Endothelial cell (in vitro differentiated cells): ENCODE measurements at regions not wholly inside any gene's neighbourhood (a gene's known extent, or its start where the extent isn't known, plus 50 kb on each side); places are given as distances from the start of the nearest gene placed in this dataset.

Experiments
- DNase-seq: peaks from one replicate; pipeline ENCODE4 v3.0.0; 2021; ENCODE audit warnings: low spot score
- H3K27ac Mint-ChIP-seq: one replicate; pipeline ENCODE4 v1.8.0; 2021; ENCODE audit warnings: mixed read lengths, inconsistent platforms; ENCODE audit not compliant: unreplicated experiment
- H3K27me3 Mint-ChIP-seq: one replicate; pipeline ENCODE4 v1.8.0; 2021; ENCODE audit warnings: mild to moderate bottlenecking, moderate library complexity, mixed read lengths, inconsistent platforms; ENCODE audit not compliant: unreplicated experiment
- H3K36me3 Mint-ChIP-seq: one replicate; pipeline ENCODE4 v1.8.0; 2021; ENCODE audit warnings: mild to moderate bottlenecking, low read depth, mixed read lengths, inconsistent platforms; ENCODE audit not compliant: unreplicated experiment
- H3K4me1 Mint-ChIP-seq: one replicate; pipeline ENCODE4 v1.8.0; 2021; ENCODE audit warnings: mild to moderate bottlenecking, mixed read lengths, inconsistent platforms; ENCODE audit not compliant: unreplicated experiment
- H3K4me3 Mint-ChIP-seq: one replicate; pipeline ENCODE4 v1.8.0; 2021; ENCODE audit warnings: mild to moderate bottlenecking, mixed read lengths, inconsistent platforms; ENCODE audit not compliant: unreplicated experiment
- H3K9me3 Mint-ChIP-seq: one replicate; pipeline ENCODE4 v1.8.0; 2021; ENCODE audit warnings: mixed read lengths, inconsistent platforms; ENCODE audit not compliant: unreplicated experiment
- TF ChIP-seq, protein P1 (sequence below): fragments of 200-600 bp; sonication (generic); IDR thresholded peaks from one replicate; pipeline ENCODE4 v1.5.0; 2021; ENCODE audit warnings: antibody characterized with exemption; ENCODE audit not compliant: unreplicated experiment

DNA sequence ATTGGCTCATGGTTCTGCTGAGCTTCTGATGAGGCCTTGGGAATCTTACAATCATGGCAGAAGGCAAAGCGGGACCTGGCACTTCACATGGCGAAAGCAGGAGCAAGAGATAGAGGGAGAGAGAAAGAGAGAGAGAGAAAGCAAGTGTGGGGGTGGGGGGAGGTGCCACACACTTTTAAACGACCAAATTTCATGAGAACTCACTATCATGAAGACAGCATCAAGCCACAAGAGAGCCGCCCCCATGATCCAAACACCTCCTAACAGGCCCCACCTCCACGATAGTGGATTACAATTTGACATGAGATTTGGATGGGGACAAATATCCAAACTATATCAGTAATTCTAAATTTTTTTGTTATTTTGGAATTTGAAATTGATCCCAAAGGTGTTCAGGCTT, 553.9 kb downstream of the PRR16 start:
- Mint-ChIP-seq H3K27ac (no peak overlapping the region), H3K4me3 (no peak overlapping the region), H3K27me3 (no peaks in the 10 kb centered on the region), H3K9me3 (no peaks in the 10 kb centered on the region), H3K36me3 (no peaks in the 10 kb centered on the region), H3K4me1 (no peaks in the 10 kb centered on the region)
- no peak for DNase-seq
- TF ChIP-seq, protein P1, sequence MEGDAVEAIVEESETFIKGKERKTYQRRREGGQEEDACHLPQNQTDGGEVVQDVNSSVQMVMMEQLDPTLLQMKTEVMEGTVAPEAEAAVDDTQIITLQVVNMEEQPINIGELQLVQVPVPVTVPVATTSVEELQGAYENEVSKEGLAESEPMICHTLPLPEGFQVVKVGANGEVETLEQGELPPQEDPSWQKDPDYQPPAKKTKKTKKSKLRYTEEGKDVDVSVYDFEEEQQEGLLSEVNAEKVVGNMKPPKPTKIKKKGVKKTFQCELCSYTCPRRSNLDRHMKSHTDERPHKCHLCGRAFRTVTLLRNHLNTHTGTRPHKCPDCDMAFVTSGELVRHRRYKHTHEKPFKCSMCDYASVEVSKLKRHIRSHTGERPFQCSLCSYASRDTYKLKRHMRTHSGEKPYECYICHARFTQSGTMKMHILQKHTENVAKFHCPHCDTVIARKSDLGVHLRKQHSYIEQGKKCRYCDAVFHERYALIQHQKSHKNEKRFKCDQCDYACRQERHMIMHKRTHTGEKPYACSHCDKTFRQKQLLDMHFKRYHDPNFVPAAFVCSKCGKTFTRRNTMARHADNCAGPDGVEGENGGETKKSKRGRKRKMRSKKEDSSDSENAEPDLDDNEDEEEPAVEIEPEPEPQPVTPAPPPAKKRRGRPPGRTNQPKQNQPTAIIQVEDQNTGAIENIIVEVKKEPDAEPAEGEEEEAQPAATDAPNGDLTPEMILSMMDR = no peak

DNA sequence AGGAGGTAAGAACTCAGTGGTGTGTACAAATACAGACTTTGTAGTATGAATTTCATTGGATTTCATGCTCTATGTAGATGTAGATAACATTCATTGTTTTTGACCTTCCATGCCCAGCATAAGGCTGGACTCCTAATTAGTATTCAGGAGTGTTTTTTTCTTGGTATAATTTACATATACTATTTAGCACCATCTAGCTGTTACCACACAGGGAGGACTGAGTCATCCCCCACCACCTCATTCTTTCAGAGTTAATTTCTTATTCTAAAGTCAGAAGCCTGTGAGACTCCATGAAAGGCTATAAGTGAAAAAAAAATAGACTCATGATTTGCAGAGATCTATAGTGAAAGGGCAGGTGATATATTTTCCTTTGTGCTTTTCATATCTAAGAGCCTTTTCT, 555.0 kb downstream of the PRR16 start:
- TF ChIP-seq, protein P1 = no peak
- Mint-ChIP-seq H3K27me3 (no peaks in the 10 kb centered on the region), H3K9me3 (no peaks in the 10 kb centered on the region), H3K4me3 (no peak overlapping the region), H3K27ac (no peak overlapping the region), H3K4me1 (no peaks in the 10 kb centered on the region), H3K36me3 (no peaks in the 10 kb centered on the region)
- DNase-seq = no peak

DNA sequence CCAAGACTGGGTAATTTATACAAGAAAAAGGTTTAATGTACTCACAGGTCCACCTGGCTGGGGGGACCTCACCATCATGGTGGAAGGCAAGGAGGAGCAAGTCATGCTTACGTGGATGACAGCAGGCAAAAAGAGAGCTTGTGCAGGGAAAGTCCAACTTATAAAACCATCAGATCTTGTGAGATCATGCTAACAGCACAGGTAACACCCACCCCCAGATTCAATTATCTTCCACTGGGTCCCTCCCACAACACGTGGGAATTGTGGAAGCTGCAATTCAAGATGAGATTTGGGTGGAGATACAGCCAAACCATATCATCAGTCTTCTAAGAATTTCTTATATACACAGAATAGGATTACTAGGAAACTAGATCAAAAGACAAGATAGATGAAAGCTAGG, 555.6 kb downstream of the PRR16 start:
- Mint-ChIP-seq H3K4me1 (no peaks in the 10 kb centered on the region), H3K9me3 (no peaks in the 10 kb centered on the region), H3K27me3 (no peaks in the 10 kb centered on the region), H3K36me3 (no peaks in the 10 kb centered on the region), H3K4me3 (no peak overlapping the region), H3K27ac (no peak overlapping the region)
- DNase-seq = no peak
- TF ChIP-seq, protein P1 = no peak

DNA sequence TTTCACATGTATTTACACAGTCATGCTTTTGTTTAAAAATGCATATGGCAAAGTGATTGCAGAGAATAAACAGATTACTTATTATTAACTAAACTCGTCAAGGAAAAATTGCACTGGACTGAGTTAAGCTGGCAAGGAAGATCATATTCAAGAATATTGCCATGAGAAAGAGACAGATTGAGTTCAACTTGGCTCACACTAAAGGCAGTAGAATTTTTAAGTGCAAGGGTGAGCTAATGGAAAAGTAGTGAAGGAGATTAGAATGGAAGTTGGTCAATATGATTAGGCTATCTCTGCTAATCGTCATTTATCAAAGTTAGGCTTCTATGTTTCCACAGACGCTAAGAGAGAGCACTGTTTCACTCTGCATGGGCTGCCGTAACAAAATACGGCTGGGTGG, 557.6 kb downstream of the PRR16 start:
- no peak for DNase-seq
- Mint-ChIP-seq H3K9me3 (no peaks in the 10 kb centered on the region), H3K4me1 (no peaks in the 10 kb centered on the region), H3K27ac (no peak overlapping the region), H3K36me3 (no peaks in the 10 kb centered on the region), H3K27me3 (no peaks in the 10 kb centered on the region), H3K4me3 (no peak overlapping the region)
- TF ChIP-seq, protein P1 = no peak

DNA sequence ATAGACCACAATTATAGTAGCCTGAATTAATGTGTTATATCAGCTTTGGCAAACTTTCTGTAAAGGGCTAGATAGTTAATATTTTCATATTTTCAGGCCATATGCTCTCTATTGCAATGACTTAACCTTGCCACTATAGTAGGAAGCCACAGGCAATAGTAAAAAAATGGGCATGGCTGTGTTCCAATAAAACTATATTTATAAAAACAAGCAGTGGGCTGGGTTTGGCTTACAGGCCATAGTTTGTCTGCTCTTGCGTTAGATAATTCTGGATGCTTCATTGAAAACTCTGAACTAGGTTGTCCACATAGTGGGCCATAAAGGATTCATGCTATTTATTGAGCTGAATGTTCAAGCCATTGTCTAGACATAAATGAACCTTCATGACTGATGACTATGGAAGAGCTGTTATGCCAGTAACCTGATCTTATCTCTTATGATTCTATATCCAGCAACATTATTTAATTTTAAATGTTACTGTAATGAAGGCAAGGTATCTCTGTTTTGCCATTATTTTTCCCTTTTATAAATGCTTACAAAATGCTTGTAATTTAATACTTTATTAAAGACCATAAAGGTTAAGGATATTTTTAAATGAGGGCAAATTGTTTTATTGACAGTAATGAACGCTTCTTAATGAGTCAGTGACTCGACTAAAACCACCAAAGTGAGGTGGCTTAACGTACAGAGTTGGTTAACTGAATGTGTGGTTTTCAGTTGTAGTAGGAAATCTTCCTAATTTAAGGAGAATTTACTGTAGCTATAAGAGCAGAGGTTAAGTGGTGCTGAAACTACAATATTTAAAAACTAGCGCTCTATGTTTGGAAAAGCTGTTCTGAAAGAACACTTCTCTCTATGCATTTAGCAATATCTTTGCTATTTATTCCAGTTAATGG, 560.6 kb downstream of the PRR16 start:
- H3K27me3 Mint-ChIP-seq = no peaks in the 10 kb centered on the region
- no peak overlapping the region for H3K27ac Mint-ChIP-seq
- no peak for DNase-seq
- no peaks in the 10 kb centered on the region for H3K4me1 Mint-ChIP-seq
- no peaks in the 10 kb centered on the region for H3K9me3 Mint-ChIP-seq
- TF ChIP-seq, protein P1 = no peak
- no peaks in the 10 kb centered on the region for H3K36me3 Mint-ChIP-seq
- no peak overlapping the region for H3K4me3 Mint-ChIP-seq
